Suprapubic skin (tissue), 4 donors: ENCODE measurements at regions not wholly inside any gene's neighbourhood (a gene's known extent, or its start where the extent isn't known, plus 50 kb on each side); places are given as distances from the start of the nearest gene placed in this dataset.

Source experiments
- DNase-seq, 2 donors: peaks; one replicate each; pipeline ENCODE4 v3.0.0-alpha.2; 2019; ENCODE audit warnings: low spot score in 2 of 2
- H3K27ac ChIP-seq: fragments of 200-600 bp; sonication (generic); one replicate; pipeline ENCODE4 v1.5.1; 2019
- H3K27me3 ChIP-seq: fragments of 200-600 bp; sonication (generic); one replicate; pipeline ENCODE4 v1.5.1; 2019
- H3K36me3 ChIP-seq: fragments of 200-600 bp; sonication (generic); one replicate; pipeline ENCODE4 v1.5.1; 2019
- H3K4me1 ChIP-seq: fragments of 200-600 bp; sonication (generic); one replicate; pipeline ENCODE4 v1.5.1; 2019
- H3K4me3 ChIP-seq: fragments of 200-600 bp; sonication (generic); one replicate; pipeline ENCODE4 v1.5.1; 2019; ENCODE audit warnings: mild to moderate bottlenecking
- H3K9me3 ChIP-seq: fragments of 200-600 bp; sonication (generic); one replicate; pipeline ENCODE4 v1.5.1; 2019
- CTCF ChIP-seq, 2 donors: fragments of 200-600 bp in 1 of 2; fragments of 450-650 bp in 1 of 2; sonication (generic) in 1 of 2; IDR thresholded peaks; one replicate each; pipeline ENCODE4 v1.5.1; 2016 to 2019; ENCODE audit warnings: antibody characterized with exemption in 2 of 2, mild to moderate bottlenecking in 1 of 2, moderate library complexity in 1 of 2
- EP300 ChIP-seq: sonication (generic); formaldehyde crosslinking; IDR thresholded peaks from one replicate; pipeline ENCODE4 v1.6.1; 2017; ENCODE audit warnings: antibody characterized with exemption
- POLR2A ChIP-seq, 2 donors: fragments of 450-650 bp; IDR thresholded peaks; one replicate each; pipeline ENCODE4 v1.6.1; 2017; ENCODE audit warnings: antibody characterized with exemption in 2 of 2, mild to moderate bottlenecking in 2 of 2, moderate library complexity in 2 of 2
- POLR2AphosphoS5 ChIP-seq, 3 donors: sonication (generic); formaldehyde crosslinking; IDR thresholded peaks; one replicate each; pipeline ENCODE4 v1.6.1; 2017; ENCODE audit warnings: antibody characterized with exemption in 3 of 3
- WGBS: methylation state at CpG from one replicate; pipeline ENCODE4 v1.1.5; 2018; 5-methylcytosine and 5-hydroxymethylcytosine counted together

GRCh38 chr19:5234412-5234811 is 106.2 kb downstream of the PTPRS start:
- Histone ChIP-seq H3K27me3 (no peaks in the 10 kb centered on the region), H3K27ac (no peak overlapping the region), H3K4me1 (peaks cover 4% of the 10 kb centered on the region), H3K4me3 (no peak overlapping the region), H3K36me3 (peaks cover 43% of the 10 kb centered on the region), H3K9me3 (no peaks in the 10 kb centered on the region)
- TF ChIP-seq POLR2AphosphoS5 (IDR thresholded peaks at IDR 0.05) (no peak), EP300 (no peak), POLR2A (IDR thresholded peaks at IDR 0.05) (no peak), CTCF (IDR thresholded peaks at IDR 0.05) (no peak)
- WGBS = 99% methylated on average over 3 of the region's 3 CpGs
- no peak for DNase-seq

- Histone ChIP-seq H3K27me3 (no peaks in the 10 kb centered on the region), H3K9me3 (no peaks in the 10 kb centered on the region), H3K27ac (no peak overlapping the region), H3K36me3 (peaks cover 30% of the 10 kb centered on the region), H3K4me1 (peaks cover 7% of the 10 kb centered on the region), H3K4me3 (no peak overlapping the region)
- 83% methylated on average over 12 of the region's 12 CpGs for WGBS
- DNase-seq = no peak
- TF ChIP-seq CTCF (IDR thresholded peaks at IDR 0.05) = no peak
- no peak for TF ChIP-seq POLR2A (IDR thresholded peaks at IDR 0.05)
- no peak for TF ChIP-seq EP300
- no peak for TF ChIP-seq POLR2AphosphoS5 (IDR thresholded peaks at IDR 0.05)
These were observed 107.7 kb downstream of the PTPRS start for GRCh38 chr19:5232798-5233505.

GRCh38 chr19:5231857-5232678 is 108.5 kb downstream of the PTPRS start:
- TF ChIP-seq EP300 (no peak), POLR2A (IDR thresholded peaks at IDR 0.05) (no peak), CTCF (IDR thresholded peaks at IDR 0.05) (no peak), POLR2AphosphoS5 (IDR thresholded peaks at IDR 0.05) (no peak)
- H3K9me3 ChIP-seq = no peaks in the 10 kb centered on the region
- no peak overlapping the region for H3K4me3 ChIP-seq
- no peak overlapping the region for H3K27ac ChIP-seq
- peaks cover 21% of the 10 kb centered on the region for H3K36me3 ChIP-seq
- H3K4me1 ChIP-seq = peaks cover 7% of the 10 kb centered on the region
- 91% methylated on average over 5 of the region's 5 CpGs for WGBS
- no peaks in the 10 kb centered on the region for H3K27me3 ChIP-seq
- DNase-seq = no peak

- Histone ChIP-seq H3K36me3 (peaks cover 15% of the 10 kb centered on the region), H3K27me3 (no peaks in the 10 kb centered on the region), H3K4me1 (peaks cover 7% of the 10 kb centered on the region), H3K9me3 (no peaks in the 10 kb centered on the region), H3K27ac (no peak overlapping the region), H3K4me3 (no peak overlapping the region)
- TF ChIP-seq POLR2AphosphoS5 (IDR thresholded peaks at IDR 0.05) = no peak
- no peak for TF ChIP-seq EP300
- TF ChIP-seq POLR2A (IDR thresholded peaks at IDR 0.05) = no peak
- no peak for TF ChIP-seq CTCF (IDR thresholded peaks at IDR 0.05)
- no peak for DNase-seq
- WGBS = 96% methylated on average over 27 of the region's 41 CpGs
These were observed 109.7 kb downstream of the PTPRS start for GRCh38 chr19:5230730-5231555.
